Breast epithelium (tissue), 3 donors: ENCODE measurements at regions not wholly inside any gene's neighbourhood (a gene's known extent, or its start where the extent isn't known, plus 50 kb on each side); places are given as distances from the start of the nearest gene placed in this dataset.

Source experiments
- POLR2A ChIP-seq: fragments of 450-650 bp; IDR thresholded peaks from one replicate; pipeline ENCODE4 v1.6.1; 2016; ENCODE audit warnings: antibody characterized with exemption, mild to moderate bottlenecking, moderate library complexity
- POLR2AphosphoS5 ChIP-seq, 3 donors: sonication (generic); formaldehyde crosslinking; IDR thresholded peaks; one replicate each; pipeline ENCODE4 v1.6.1; 2017; ENCODE audit warnings: antibody characterized with exemption in 3 of 3
- TF ChIP-seq, protein P1 (sequence below), 3 donors: fragments of 450-650 bp; IDR thresholded peaks; one replicate each; pipeline ENCODE4 v1.5.1; 2016 to 2017; ENCODE audit warnings: antibody characterized with exemption in 3 of 3, mild to moderate bottlenecking in 3 of 3, moderate library complexity in 3 of 3

GRCh38 chr5:143729334-143729946, 82.5 kb upstream of the HMHB1 start:
- TF ChIP-seq, protein P1, sequence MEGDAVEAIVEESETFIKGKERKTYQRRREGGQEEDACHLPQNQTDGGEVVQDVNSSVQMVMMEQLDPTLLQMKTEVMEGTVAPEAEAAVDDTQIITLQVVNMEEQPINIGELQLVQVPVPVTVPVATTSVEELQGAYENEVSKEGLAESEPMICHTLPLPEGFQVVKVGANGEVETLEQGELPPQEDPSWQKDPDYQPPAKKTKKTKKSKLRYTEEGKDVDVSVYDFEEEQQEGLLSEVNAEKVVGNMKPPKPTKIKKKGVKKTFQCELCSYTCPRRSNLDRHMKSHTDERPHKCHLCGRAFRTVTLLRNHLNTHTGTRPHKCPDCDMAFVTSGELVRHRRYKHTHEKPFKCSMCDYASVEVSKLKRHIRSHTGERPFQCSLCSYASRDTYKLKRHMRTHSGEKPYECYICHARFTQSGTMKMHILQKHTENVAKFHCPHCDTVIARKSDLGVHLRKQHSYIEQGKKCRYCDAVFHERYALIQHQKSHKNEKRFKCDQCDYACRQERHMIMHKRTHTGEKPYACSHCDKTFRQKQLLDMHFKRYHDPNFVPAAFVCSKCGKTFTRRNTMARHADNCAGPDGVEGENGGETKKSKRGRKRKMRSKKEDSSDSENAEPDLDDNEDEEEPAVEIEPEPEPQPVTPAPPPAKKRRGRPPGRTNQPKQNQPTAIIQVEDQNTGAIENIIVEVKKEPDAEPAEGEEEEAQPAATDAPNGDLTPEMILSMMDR (IDR thresholded peaks at IDR 0.05): no peak
- TF ChIP-seq POLR2AphosphoS5 (IDR thresholded peaks at IDR 0.05): no peak
- TF ChIP-seq POLR2A: no peak
